ENCODE measurements at regions not wholly inside any gene's neighbourhood (a gene's known extent, or its start where the extent isn't known, plus 50 kb on each side); places are given as distances from the start of the nearest gene placed in this dataset.
A peak's percentile ranks its signal among the peaks of the same experiment; 100 is the strongest.
"Not testable (repeated sequence)": the region's sequence is repeated elsewhere in the genome, so short reads cannot be mapped to it uniquely, and the experiment has no call there.

DNA sequence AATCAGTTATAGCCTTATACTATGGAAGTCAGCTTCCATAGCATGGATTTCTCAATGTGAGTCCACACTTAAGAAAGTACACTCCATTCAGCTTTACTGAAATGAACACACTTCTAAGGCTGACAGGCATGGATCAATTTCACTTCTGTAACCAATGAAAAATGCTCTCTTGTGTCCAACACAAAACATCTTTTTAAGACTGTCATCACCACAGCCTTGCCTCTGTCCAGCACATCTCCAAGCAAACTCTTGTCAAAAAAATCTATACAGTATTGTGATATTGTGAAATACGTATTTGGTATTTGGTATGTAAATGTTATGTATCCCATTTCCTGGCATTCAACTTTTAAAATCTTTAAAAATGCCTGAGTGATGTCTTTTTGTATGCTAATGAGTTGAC lies 208.7 kb downstream of the RAP2B start:
- DNase-seq, result no peak

DNA sequence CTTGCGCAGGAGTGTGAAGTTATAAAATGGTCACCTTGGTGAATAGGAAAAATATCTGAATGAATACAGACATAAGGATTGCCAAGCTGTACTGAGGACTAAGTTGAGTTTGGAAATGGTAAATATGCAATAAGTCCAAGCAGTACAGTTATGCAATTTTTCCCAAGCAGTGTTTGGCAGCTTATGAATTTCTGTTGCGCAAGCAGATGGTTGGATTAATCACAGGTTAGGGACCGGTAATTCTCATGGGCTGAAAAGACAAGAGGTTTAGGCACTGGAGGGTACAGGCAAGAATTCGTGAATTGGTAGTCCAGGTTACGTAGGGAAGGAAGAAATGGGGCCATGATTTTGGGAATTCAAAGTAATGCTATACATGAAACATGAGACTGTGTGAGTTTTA lies 210.3 kb downstream of the RAP2B start:
- no peak for DNase-seq

- peak in 1 of 51 donors; percentile 4 for DNase-seq
Measured at GRCh38 chr3:153373606-153374005, 211.6 kb downstream of the RAP2B start.

DNA sequence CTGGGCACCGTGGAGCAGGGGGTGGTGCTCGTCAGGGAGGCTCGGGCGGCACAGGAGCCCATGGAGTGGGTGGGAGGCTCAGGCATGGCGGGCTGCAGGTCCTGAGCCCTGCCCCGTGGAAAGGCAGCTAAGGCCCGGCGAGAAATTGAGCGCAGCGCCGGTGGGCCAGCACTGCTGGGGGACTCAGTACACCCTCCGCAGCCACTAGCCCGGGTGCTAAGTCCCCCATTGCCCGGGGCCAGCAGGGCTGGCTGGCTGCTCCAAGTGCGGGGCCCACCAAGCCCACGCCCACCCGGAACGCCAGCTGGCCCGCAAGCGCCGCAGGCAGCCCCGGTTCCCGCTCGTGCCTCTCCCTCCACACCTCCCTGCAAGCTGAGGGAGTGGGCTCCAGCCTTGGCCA lies 216.3 kb downstream of the RAP2B start:
- DNase-seq, result not testable (repeated sequence)

- DNase-seq, result no peak
Measured at GRCh38 chr3:153379516-153379915, 217.5 kb downstream of the RAP2B start.

DNA sequence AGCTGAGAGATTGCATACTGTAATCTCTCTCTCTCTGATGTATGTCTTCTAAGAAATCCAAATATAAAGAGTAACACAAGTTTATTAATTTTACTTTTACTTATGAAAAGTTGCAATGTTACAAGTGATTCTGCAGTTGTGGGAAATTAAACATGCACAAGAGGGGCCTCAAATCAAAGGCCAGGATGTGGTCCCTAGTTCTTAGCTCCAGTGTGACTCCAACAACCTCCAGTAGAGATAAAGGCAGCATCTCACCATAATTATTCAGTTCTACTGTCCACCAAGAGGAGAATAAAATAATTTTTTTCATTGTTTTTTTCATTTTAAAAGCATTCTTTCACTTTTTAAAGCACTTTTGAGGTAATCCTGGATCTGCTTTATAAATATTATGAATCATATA lies 223.3 kb downstream of the RAP2B start:
- DNase-seq, result no peak

GRCh38 chr3:153392363-153392762 lies 230.3 kb downstream of the RAP2B start:
- DNase-seq, result no peak

- no peak for DNase-seq
Measured at GRCh38 chr3:153394017-153394416, 232.0 kb downstream of the RAP2B start.

GRCh38 chr3:153396581-153396980 lies 234.6 kb downstream of the RAP2B start:
- DNase-seq, result no peak

DNA sequence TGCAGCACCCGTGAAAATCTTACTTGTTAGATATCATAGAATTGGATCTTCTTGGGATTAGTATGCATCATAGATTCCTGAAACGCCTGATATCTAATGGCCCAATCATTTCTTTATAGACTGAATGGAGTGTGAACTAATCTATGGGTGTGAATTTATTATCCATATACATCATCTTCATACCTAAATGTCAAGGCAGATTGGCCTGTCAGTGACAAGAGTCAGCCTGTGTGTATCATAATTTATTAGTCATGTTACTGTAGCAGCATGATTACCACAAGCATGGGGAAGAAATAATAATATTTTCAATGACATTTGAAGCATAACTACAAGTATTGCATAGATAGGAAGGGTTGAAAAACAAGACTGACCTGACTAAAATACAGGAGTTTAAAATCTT lies 235.8 kb downstream of the RAP2B start:
- no peak for DNase-seq

GRCh38 chr3:153399636-153400035 lies 237.6 kb downstream of the RAP2B start:
- DNase-seq, result no peak

- DNase-seq, result no peak
Measured at GRCh38 chr3:153400641-153401040, 238.6 kb downstream of the RAP2B start.

DNA sequence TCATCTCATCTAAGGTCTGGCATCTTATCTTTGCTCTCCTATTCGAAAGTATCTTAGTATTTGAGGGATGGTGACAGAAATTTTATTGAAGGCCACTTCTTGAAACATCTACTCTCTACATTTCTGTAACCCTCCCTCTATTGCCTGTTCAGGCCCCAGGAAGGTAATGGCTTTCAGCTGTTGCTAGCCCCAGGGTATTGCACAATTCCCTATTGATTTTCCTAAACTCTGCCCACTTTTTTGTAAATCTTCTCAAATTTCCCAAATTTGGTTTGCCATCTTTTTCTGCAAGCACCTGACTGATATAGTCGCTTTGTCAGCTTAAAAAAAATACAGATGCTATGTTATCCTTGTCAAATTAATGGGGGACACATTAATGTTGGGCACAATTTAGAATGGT lies 242.1 kb downstream of the RAP2B start:
- no peak for DNase-seq

DNA sequence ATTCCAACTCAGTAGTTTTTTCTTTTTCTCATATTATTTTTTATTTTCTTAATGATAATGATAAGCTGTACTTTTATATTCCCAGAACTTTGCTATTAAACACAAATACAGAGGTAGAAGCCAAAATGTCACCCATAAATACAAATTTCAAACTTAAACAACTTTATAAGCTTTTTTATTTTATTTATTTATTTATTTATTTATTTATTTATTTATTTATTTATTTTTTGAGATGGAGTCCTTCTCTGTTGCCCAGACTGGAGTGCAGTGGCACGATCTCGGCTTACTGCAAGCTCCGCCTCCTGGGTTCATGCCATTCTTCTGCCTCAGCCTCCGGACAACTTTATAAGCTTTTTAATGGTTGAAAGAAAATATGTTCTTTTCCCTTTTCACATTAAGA lies 243.3 kb downstream of the RAP2B start:
- DNase-seq, result not testable (repeated sequence)

- no peak for DNase-seq
Measured at GRCh38 chr3:153410517-153410916, 248.5 kb downstream of the RAP2B start.

GRCh38 chr3:153414982-153415381 lies 253.0 kb downstream of the RAP2B start:
- no peak for DNase-seq

- no peak for DNase-seq
Measured at GRCh38 chr3:153422314-153422713, 260.3 kb downstream of the RAP2B start.

GRCh38 chr3:153423820-153424219 lies 261.8 kb downstream of the RAP2B start:
- DNase-seq, result not testable (repeated sequence)

GRCh38 chr3:153426344-153426743 lies 264.3 kb downstream of the RAP2B start:
- DNase-seq, result no peak

GRCh38 chr3:153426803-153427202 lies 264.8 kb downstream of the RAP2B start:
- no peak for DNase-seq

- no peak for DNase-seq
Measured at GRCh38 chr3:153429821-153430220, 267.8 kb downstream of the RAP2B start.

- no peak for DNase-seq
Measured at GRCh38 chr3:153431076-153431475, 269.1 kb downstream of the RAP2B start.

GRCh38 chr3:153437666-153438065 lies 275.6 kb downstream of the RAP2B start:
- DNase-seq, result no peak

- DNase-seq, result no peak
Measured at GRCh38 chr3:153438271-153438670, 276.2 kb downstream of the RAP2B start.

DNA sequence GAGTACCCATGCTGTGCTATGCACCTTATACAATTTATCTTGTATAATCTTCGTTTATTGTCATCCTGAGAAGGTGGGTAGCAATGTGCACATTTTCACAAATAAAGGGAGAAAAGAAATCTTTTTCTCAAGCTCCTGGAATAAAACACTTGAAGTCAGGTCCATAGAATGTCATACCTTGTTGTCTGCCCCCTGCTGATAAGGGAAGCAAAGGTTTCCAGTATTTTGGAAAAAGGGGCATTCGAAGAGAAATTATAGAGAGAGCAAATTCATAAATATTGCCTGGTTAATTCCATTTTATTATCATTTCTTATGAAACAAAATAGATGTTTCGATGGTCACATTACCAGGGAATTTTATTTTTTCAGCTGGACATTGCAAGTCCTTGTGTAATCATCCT lies 277.8 kb downstream of the RAP2B start:
- DNase-seq, result no peak
